Bone marrow (tissue), 2 donors: ENCODE measurements at regions not wholly inside any gene's neighbourhood (a gene's known extent, or its start where the extent isn't known, plus 50 kb on each side); places are given as distances from the start of the nearest gene placed in this dataset.

Source experiments
- DNase-seq, 2 donors: peaks; one replicate each; lab custom pipeline; 2025; lab: John Stamatoyannopoulos, UW

- no peak for DNase-seq
Measured at GRCh38 chr3:117404141-117404540, 694.6 kb downstream of the TUSC7 start.

DNA sequence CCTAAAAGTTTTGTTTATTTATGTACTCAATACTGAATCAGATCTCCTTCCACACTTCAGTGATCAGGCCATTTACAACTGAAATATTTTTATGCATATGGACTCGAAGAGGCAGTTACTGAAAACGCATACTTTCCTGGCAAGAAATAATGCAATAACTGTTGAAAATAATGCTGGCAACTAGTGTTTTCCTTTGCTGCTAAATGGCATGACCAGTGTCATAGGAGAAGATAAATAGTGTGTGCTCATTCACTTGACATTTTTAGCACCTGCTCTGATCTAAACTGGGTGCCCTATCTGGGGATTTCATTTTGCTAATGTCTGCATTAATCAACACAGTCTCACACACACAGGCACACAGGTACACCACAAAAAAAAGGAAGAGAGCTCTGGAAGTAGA lies 695.2 kb downstream of the TUSC7 start:
- DNase-seq = no peak

DNA sequence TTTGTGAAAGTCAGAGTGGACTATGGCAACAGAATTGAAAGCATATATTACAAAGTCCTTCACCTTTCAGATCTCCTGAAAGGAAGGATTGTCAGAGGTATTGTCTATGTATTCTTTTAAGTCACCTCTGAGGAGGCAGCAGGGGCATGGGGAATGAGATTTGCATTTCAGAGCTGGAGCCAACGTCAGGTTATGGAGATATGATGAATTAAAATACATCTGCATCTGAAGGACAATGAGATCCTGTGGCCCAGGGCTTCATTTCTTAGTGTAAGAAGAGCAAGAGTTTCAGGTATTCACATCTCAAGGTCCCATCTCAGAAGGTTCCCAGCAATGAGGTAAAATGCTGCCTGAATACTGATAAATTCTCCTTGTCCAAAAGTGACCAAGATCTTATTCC lies 695.8 kb downstream of the TUSC7 start:
- no peak for DNase-seq

DNA sequence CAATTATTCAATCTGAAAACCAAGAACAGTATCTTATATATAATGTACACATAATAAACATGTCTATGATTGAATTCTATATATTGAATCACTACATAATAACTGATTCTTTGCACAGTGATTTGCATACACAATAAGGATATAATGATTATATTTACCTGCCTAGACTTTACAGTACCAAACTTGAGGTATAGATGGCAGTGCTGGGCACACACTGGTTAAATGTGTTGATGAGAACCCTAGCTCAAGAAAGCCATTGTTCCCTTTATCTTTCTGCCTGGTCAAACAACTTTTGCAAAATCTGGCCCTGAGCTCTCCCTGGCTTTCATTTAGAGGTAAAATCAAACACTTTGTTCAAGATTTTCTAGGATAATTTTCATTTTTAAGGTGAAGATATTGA lies 697.7 kb downstream of the TUSC7 start:
- DNase-seq = no peak

GRCh38 chr3:117408811-117409210 lies 699.2 kb downstream of the TUSC7 start:
- no peak for DNase-seq

GRCh38 chr3:117409256-117409655 lies 699.7 kb downstream of the TUSC7 start:
- DNase-seq = no peak

DNA sequence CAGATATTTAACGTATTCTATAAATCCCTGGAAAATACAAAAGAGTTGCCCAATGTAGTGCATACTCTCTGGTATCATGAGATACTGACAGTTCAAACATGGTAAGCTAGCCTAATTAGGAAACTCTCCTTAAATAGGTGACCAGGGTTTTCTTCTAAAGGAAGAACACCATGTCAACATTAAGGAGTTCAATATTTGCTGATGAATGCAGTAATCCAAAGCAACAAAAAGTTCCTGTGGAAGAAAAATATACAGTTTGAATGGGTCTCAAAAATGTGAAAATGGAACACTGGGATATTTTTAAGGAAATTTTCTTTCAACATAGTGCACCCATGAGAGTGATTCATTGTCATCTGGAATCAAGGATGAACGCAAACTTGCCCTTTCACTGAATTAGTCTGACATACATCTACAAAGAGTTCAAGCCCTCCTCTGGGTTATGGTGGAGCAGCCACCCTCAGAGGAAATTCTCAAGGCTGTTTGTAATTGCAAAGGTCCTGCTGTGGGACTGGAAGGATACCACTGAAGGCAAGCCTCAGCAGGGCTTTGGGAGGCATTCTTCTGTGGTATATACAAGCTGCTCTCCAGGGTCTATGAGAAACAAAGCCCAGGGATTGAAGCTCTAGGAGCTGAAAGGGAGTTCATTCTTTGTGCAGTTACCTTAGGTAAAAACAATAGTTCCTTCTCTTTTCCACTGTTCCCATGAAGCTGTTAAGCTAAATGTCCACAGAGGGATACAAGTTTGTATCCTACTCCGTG lies 700.3 kb downstream of the TUSC7 start:
- DNase-seq = no peak

DNA sequence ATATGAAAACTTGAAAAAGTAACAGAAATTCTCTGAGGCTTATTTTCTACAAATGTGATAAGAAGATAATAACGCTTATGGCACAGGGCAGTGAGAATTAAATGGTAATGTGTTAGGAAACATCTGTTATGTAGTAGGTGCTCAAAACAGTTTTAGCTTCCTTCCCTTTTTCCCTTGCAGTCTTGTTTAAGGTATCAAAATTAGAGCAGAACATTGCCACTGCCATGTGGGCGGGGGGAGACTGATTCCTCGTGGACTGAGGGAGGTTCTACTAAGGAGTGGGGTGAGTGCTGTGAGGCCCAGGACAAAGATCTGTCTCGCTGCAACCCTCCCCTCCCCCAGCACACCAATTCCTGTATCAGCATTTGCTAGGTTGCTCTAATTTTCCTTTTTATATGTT lies 702.4 kb downstream of the TUSC7 start:
- DNase-seq = peak in 1 of 2 donors; percentile 94

DNA sequence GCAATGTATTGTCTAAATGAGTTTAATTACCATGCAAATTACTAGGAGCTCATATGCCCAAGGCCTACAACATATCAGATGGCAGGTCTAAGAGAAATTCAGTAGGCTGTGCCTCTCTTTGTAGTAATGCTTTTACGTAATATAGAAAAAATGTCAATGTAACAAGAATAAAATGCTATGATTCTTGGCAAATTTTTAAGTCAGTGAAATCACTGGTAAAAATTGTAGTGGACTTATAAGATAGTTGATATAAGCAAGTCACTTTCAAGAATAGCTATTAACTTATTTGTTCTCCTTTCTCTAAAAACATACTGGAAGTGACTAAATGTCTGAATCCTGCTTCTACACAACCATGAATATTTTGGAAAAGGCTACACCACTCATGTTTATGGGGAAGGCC lies 707.8 kb downstream of the TUSC7 start:
- no peak for DNase-seq

- DNase-seq = no peak
Measured at GRCh38 chr3:117427081-117427480, 717.5 kb downstream of the TUSC7 start.

DNA sequence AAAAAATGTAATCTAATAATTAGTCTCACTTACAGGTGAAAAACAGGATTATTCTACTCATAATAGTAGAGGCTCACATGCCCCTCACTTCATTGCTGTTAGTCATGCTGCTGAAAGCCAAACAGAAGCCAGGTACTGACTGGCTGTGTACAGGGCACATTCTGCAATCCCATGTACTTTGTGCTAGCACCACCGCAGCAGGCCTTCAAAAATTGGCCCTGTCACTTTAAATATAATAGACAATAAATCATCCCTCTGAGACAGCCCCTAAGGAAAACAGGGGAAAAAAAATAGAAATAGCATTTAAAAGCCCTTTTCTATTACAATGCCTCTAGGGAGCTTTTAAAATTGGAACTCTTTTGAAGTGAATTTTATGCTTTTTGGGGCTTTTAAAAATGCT lies 723.8 kb downstream of the TUSC7 start:
- no peak for DNase-seq

GRCh38 chr3:117434661-117435412 lies 725.3 kb downstream of the TUSC7 start:
- no peak for DNase-seq

- DNase-seq = no peak
Measured at GRCh38 chr3:117435506-117435905, 725.9 kb downstream of the TUSC7 start.

- DNase-seq = peak in 1 of 2 donors; percentile 45
Measured at GRCh38 chr3:117439812-117440211, 730.2 kb downstream of the TUSC7 start.

GRCh38 chr3:117441851-117442250 lies 732.3 kb downstream of the TUSC7 start:
- DNase-seq = no peak

- DNase-seq = no peak
Measured at GRCh38 chr3:117442566-117442965, 733.0 kb downstream of the TUSC7 start.

DNA sequence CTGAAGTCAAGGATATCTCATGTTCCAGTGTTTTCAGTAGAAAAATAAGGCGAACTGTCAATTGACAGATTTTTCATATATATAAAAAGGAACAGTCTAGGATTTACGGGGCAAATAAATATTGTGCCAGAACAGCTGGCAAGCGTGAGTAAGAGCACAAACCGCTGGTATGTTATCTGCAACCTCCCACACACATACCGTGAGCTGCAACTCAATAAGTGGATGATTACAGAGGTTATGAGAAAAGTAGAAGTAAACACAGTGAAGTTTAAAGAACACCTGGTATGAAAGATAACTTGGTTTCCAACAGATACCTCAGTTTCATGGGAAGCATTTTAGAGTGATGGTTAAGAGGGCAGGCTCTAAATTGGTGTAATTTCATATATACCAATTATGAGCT lies 733.4 kb downstream of the TUSC7 start:
- DNase-seq = no peak

- DNase-seq = no peak
Measured at GRCh38 chr3:117444175-117444574, 734.6 kb downstream of the TUSC7 start.

- DNase-seq = no peak
Measured at GRCh38 chr3:117447419-117447818, 737.8 kb downstream of the TUSC7 start.

DNA sequence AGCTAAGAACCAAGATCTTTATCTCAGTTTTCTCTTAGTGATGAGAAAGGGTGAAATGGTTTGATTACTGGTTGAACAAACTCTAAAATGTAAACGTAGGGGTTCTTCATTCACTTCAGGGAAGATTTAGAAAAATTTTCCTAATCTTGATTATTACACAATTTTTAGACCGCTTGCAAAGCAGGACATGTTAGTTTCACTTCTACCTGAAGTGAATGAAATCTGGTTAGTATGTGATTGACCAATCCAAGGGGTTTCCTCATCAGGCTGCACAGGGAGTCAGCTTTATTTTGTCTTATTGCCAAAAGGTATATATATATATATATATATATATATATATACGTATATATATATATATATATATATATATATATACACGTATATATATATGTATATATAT lies 740.4 kb downstream of the TUSC7 start:
- DNase-seq = no peak

DNA sequence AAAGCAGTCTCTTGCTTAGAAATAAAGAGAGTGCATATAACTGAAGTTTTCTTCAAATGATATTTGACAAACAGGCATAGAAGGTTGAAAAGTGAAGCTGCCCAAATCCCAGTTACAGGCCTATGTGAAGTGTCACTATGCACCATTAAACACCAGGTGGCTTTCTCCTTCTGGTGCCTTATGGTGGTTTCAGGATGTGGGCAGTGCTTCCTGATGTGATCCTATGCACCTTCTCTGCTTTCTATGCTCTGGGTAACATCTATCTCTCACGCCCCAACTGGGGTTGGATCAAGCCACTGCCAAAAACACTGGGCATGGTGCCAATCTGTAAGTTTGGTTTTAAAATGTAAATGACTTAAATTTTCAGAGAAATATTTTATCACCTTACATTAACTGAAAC lies 744.7 kb downstream of the TUSC7 start:
- no peak for DNase-seq

DNA sequence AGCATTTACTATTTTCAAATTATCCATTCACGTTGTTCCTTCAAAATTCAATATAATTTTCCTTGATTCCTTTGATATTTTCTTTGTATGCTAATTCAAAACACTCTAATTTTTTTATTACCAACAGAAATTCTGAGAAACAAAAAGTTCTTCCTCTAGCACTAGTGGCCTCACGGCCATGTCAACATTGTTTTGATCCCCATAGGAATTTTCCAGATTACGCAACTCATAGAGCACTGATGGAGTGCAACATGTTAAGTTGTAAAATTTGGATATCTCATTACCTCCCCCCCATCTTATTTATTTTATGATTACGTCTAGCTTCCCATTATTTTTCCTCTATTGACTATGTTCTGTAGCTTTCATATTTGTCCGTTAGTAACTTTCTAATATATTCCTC lies 745.3 kb downstream of the TUSC7 start:
- DNase-seq = no peak

DNA sequence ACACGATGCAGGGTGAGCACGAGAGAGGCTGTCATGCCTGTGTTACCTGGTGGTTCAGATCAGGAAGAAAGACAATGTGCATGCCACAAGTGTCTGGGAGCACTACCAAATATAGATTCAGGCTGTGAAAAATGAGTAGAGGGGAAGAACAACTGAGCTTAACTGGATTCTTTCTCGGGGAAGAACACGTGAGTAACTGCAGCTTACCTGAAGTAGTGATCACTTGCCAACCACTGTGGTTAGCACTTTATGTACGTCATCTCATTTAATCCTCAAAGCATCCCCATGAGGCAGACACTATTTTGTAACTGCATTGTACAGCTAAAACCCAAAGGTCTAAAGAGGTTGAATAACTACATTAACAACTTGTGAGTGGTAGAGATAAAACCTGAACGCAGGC lies 746.2 kb downstream of the TUSC7 start:
- DNase-seq = no peak
